ENCODE measurements at regions not wholly inside any gene's neighbourhood (a gene's known extent, or its start where the extent isn't known, plus 50 kb on each side); places are given as distances from the start of the nearest gene placed in this dataset.

DNA sequence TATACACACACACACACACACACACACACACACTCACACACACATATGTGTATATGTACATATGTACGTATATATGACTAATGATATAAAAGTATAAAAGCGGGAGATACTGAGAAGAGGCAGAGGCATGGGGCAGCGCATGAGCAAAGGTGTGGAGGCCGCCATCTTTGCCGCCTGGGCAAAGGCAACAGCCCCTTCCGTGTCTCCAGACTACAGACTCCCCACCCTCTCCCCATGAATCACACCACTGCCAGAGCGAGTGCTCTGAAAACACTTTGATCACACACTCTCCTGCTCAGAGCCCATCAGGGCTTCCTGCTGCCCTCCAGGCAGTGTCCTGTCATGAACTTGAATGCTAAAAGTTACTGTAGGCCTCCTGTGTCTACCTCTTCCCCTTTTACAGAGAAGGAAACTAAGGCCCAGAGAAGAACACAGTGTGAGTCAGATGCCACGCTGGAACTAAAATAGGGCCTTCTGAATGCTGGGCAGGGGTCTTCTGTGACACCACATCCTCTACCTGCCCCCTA lies 54.7 kb upstream of the SSBP3 start:
- Histone ChIP-seq H3K79me2 (ENCODE audit: control insufficient read depth, low read length) (no peaks in the 10 kb centered on the region), H3K4me3 (ENCODE audit: low read length) (no peak overlapping the region), H3K27me3 (ENCODE audit: control insufficient read depth, low read length) (no peaks in the 10 kb centered on the region), H3F3A (ENCODE audit: control insufficient read depth, insufficient read depth) (no peaks in the 10 kb centered on the region), H3K9me3 (ENCODE audit: control insufficient read depth, insufficient read depth, low read length) (no peaks in the 10 kb centered on the region), H3K4me2 (ENCODE audit: low read length) (no peak overlapping the region), H4K20me1 (ENCODE audit: control insufficient read depth, insufficient read depth, low read depth, low read length) (no peaks in the 10 kb centered on the region), H3K27ac (ENCODE audit: low read depth, low read length) (no peak overlapping the region), H3K36me3 (ENCODE audit: control insufficient read depth, low read length) (no peaks in the 10 kb centered on the region), H3K9me2 (replicated peaks; ENCODE audit: control insufficient read depth, low read length) (no peaks in the 10 kb centered on the region), H3K4me1 (ENCODE audit: control insufficient read depth, low read length) (peaks cover 23% of the 10 kb centered on the region)
- TF ChIP-seq EZH2phosphoT487 (IDR thresholded peaks at IDR 0.05; ENCODE audit: borderline replicate concordance, low read length) (no peak), CTCF (IDR thresholded peaks at IDR 0.05; ENCODE audit: low read depth, low read length, poor library complexity, severe bottlenecking) (no peak)

GRCh38 chr1:54460351-54460750 lies 54.2 kb upstream of the SSBP3 start:
- Histone ChIP-seq H3K4me3 (ENCODE audit: low read length) (no peak overlapping the region), H3K79me2 (ENCODE audit: control insufficient read depth, low read length) (no peaks in the 10 kb centered on the region), H3K36me3 (ENCODE audit: control insufficient read depth, low read length) (no peaks in the 10 kb centered on the region), H3K27ac (ENCODE audit: low read depth, low read length) (no peak overlapping the region), H3K9me2 (replicated peaks; ENCODE audit: control insufficient read depth, low read length) (no peaks in the 10 kb centered on the region), H3K27me3 (ENCODE audit: control insufficient read depth, low read length) (no peaks in the 10 kb centered on the region), H4K20me1 (ENCODE audit: control insufficient read depth, insufficient read depth, low read depth, low read length) (no peaks in the 10 kb centered on the region), H3K4me1 (ENCODE audit: control insufficient read depth, low read length) (peaks cover 23% of the 10 kb centered on the region), H3K4me2 (ENCODE audit: low read length) (no peak overlapping the region), H3F3A (ENCODE audit: control insufficient read depth, insufficient read depth) (no peaks in the 10 kb centered on the region), H3K9me3 (ENCODE audit: control insufficient read depth, insufficient read depth, low read length) (no peaks in the 10 kb centered on the region)
- no peak for TF ChIP-seq EZH2phosphoT487 (IDR thresholded peaks at IDR 0.05; ENCODE audit: borderline replicate concordance, low read length)
- no peak for TF ChIP-seq CTCF (IDR thresholded peaks at IDR 0.05; ENCODE audit: low read depth, low read length, poor library complexity, severe bottlenecking)

- Histone ChIP-seq H3K4me3 (ENCODE audit: low read length) (no peak overlapping the region), H3K27ac (ENCODE audit: low read depth, low read length) (no peak overlapping the region), H3K9me2 (replicated peaks; ENCODE audit: control insufficient read depth, low read length) (no peaks in the 10 kb centered on the region), H3K9me3 (ENCODE audit: control insufficient read depth, insufficient read depth, low read length) (no peaks in the 10 kb centered on the region), H3F3A (ENCODE audit: control insufficient read depth, insufficient read depth) (no peaks in the 10 kb centered on the region), H3K27me3 (ENCODE audit: control insufficient read depth, low read length) (no peaks in the 10 kb centered on the region), H3K4me2 (ENCODE audit: low read length) (no peak overlapping the region), H3K79me2 (ENCODE audit: control insufficient read depth, low read length) (no peaks in the 10 kb centered on the region), H4K20me1 (ENCODE audit: control insufficient read depth, insufficient read depth, low read depth, low read length) (no peaks in the 10 kb centered on the region), H3K4me1 (ENCODE audit: control insufficient read depth, low read length) (peaks cover 20% of the 10 kb centered on the region), H3K36me3 (ENCODE audit: control insufficient read depth, low read length) (no peaks in the 10 kb centered on the region)
- no peak for TF ChIP-seq EZH2phosphoT487 (IDR thresholded peaks at IDR 0.05; ENCODE audit: borderline replicate concordance, low read length)
- TF ChIP-seq CTCF (IDR thresholded peaks at IDR 0.05; ENCODE audit: low read depth, low read length, poor library complexity, severe bottlenecking), result no peak
Measured at GRCh38 chr1:54459726-54460191, 53.6 kb upstream of the SSBP3 start.

Data from DOHH2 (cell line).